ENCODE measurements at regions not wholly inside any gene's neighbourhood (a gene's known extent, or its start where the extent isn't known, plus 50 kb on each side); places are given as distances from the start of the nearest gene placed in this dataset.

DNA sequence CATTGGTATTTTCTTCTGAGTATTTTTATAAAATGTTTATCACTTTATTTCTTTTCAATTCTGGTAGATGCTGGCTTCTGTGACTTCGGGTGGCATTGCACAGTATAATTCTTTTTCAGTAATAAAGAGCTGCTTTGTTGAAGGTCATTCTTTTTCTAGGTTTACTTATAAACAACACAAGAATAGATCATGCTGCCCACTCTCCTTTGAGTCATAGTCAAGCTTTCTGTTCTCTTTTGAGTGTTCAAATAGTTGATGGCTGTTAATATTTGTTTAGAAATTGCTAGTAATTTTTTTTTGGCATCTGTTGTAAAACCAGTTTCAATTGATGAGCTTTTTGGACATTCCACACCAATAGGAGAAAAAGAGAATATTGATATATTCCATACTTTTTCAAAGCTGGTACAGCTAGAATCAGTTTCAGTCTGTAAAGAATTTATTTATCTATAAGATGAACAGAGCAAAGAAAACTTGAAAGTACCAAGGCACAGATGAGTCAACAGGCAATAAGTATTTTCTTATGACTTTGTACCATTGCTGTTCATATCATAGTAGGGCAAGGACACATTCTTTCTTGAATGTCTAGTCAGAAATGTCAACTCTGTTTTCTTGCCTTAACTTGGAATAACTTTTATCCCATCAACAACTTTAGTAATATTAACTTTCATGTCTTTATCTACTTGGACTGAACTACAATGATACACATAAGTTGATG is 513.0 kb upstream of the SEL1L start:
- TF ChIP-seq CTCF (IDR thresholded peaks at IDR 0.05; ENCODE audit: control extremely low read depth, extremely low read depth): no peak
- WGBS, 2 donors: 72 to 86% methylated on average over 1 of the region's 1 CpG

DNA sequence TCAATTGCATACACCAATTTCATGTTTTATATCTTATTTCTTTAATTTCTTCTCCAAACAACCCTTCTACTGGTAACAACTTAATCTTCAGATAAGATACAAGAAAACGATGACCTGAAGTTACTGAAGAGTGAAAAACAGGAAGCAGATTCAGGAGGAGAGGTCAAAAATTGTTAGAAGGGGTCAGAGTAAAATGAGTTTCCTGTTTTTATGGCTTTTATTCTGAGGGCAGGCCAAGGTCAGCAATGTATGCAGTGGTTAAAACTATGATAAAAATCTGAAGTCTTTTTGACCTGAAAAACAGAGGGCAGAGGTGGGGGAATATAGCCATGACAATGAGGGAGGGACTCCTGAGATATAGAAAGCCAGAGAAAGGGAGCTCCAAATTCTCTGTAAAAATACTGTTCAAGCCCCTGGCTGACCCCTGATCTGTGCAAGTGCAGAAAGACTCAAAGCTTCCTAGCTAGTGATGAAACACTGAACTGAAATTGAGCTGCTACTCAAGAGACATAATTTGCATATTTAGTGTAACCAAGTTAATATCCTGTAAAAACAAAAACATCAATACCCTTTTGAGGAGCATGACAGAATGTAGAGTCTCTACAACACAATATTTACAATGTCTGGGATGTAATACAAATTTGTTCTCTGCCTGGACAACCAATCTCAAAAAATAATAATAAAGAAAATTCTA is 514.3 kb upstream of the SEL1L start:
- peak in 1 of 3 donors; percentile 3 for DNase-seq
- Histone ChIP-seq H3K27ac (ENCODE audit: low read depth in 1 of 2, low read length in 1 of 2) (no peak overlapping the region), H3K27me3 (ENCODE audit: control insufficient read depth in 3 of 3, insufficient read depth in 3 of 3, low read length in 2 of 3) (no peaks in the 10 kb centered on the region), H3K36me3 (ENCODE audit: control insufficient read depth in 4 of 4, insufficient read depth in 4 of 4, low read length in 4 of 4) (no peaks in the 10 kb centered on the region), H3K4me1 (ENCODE audit: control insufficient read depth in 5 of 5, insufficient read depth in 5 of 5, low read length in 5 of 5) (no peaks in the 10 kb centered on the region), H3K9ac (ENCODE audit: insufficient read depth in 1 of 2, low read length in 2 of 2) (no peak overlapping the region), H3K9me3 (ENCODE audit: control insufficient read depth in 4 of 4, insufficient read depth in 3 of 4, low read length in 3 of 4) (no peaks in the 10 kb centered on the region), H3K4me3 (no peak overlapping the region)
- 10 to 16% methylated on average over 1 of the region's 1 CpG for WGBS, 2 donors
- TF ChIP-seq CTCF (IDR thresholded peaks at IDR 0.05; ENCODE audit: control extremely low read depth, extremely low read depth): no peak
- ATAC-seq (ENCODE audit: insufficient read depth, low FRiP score): no peak

More for the DNA sequence above, 513.0 kb upstream of the SEL1L start:
- Histone ChIP-seq H3K4me1 (ENCODE audit: control insufficient read depth in 5 of 5, insufficient read depth in 5 of 5, low read length in 5 of 5) (no peaks in the 10 kb centered on the region), H3K9ac (ENCODE audit: insufficient read depth in 1 of 2, low read length in 2 of 2) (no peak overlapping the region), H3K4me3 (no peak overlapping the region), H3K9me3 (ENCODE audit: control insufficient read depth in 4 of 4, insufficient read depth in 3 of 4, low read length in 3 of 4) (no peaks in the 10 kb centered on the region), H3K36me3 (ENCODE audit: control insufficient read depth in 4 of 4, insufficient read depth in 4 of 4, low read length in 4 of 4) (no peaks in the 10 kb centered on the region), H3K27me3 (ENCODE audit: control insufficient read depth in 3 of 3, insufficient read depth in 3 of 3, low read length in 2 of 3) (no peaks in the 10 kb centered on the region), H3K27ac (ENCODE audit: low read depth in 1 of 2, low read length in 1 of 2) (no peak overlapping the region)
- ATAC-seq (ENCODE audit: insufficient read depth, low FRiP score) (no peak), DNase-seq (no peak)

DNA sequence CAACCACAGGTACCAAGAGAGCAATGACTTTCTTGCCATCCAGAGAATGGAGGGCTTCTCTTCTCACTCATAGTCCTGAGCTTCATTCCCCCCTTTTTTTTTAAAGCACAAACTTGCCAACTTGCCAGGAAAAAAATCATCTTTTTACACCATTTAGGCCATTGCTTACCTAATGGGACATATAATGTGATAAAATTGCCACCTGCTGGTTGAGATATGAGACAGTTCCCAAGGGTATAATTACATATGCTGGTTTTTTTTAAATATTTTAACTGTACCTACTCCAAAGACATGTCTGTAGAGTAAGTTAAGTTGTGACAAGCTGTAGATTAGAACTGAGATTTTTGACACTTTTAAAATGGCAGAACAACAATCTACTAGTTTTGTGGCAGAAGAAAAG is 519.1 kb upstream of the SEL1L start:
- Histone ChIP-seq H3K9me3 (ENCODE audit: control insufficient read depth in 4 of 4, insufficient read depth in 3 of 4, low read length in 3 of 4) (no peaks in the 10 kb centered on the region), H3K27ac (ENCODE audit: low read depth in 1 of 2, low read length in 1 of 2) (no peak overlapping the region), H3K27me3 (ENCODE audit: control insufficient read depth in 3 of 3, insufficient read depth in 3 of 3, low read length in 2 of 3) (no peaks in the 10 kb centered on the region), H3K9ac (ENCODE audit: insufficient read depth in 1 of 2, low read length in 2 of 2) (no peak overlapping the region), H3K4me1 (ENCODE audit: control insufficient read depth in 5 of 5, insufficient read depth in 5 of 5, low read length in 5 of 5) (no peaks in the 10 kb centered on the region), H3K36me3 (ENCODE audit: control insufficient read depth in 4 of 4, insufficient read depth in 4 of 4, low read length in 4 of 4) (no peaks in the 10 kb centered on the region), H3K4me3 (no peak overlapping the region)
- TF ChIP-seq CTCF (IDR thresholded peaks at IDR 0.05; ENCODE audit: control extremely low read depth, extremely low read depth): no peak
- ATAC-seq (ENCODE audit: insufficient read depth, low FRiP score) (no peak), DNase-seq (no peak)
